Thymus (tissue), 11 donors: ENCODE measurements at regions not wholly inside any gene's neighbourhood (a gene's known extent, or its start where the extent isn't known, plus 50 kb on each side); places are given as distances from the start of the nearest gene placed in this dataset.
A peak's percentile ranks its signal among the peaks of the same experiment; 100 is the strongest.

ENCODE experiments used
- DNase-seq, 9 donors: peaks; one replicate each; pipeline ENCODE4 v3.0.0-alpha.2; 2013; ENCODE audit warnings: low spot score in 9 of 9, low read depth in 6 of 9, missing footprints in 1 of 9
- H3K27ac ChIP-seq, 2 donors: one replicate each; pipeline ENCODE4 v1.5.1; 2013; ENCODE audit warnings: control low read depth in 1 of 2, low read depth in 1 of 2, low read length in 1 of 2, mild to moderate bottlenecking in 1 of 2, moderate library complexity in 1 of 2
- H3K27me3 ChIP-seq, 2 donors: one replicate each; pipeline ENCODE4 v1.5.1; 2013; ENCODE audit warnings: low read length in 1 of 2; ENCODE audit not compliant: control insufficient read depth in 2 of 2, insufficient read depth in 1 of 2
- H3K36me3 ChIP-seq, 2 donors: one replicate each; pipeline ENCODE4 v1.5.1; 2013; ENCODE audit warnings: low read length in 1 of 2, mild to moderate bottlenecking in 1 of 2, moderate library complexity in 1 of 2; ENCODE audit not compliant: control insufficient read depth in 2 of 2, insufficient read depth in 2 of 2
- H3K4me1 ChIP-seq, 2 donors: one replicate each; pipeline ENCODE4 v1.5.1; 2013; ENCODE audit warnings: low read length in 2 of 2; ENCODE audit not compliant: control insufficient read depth in 2 of 2, insufficient read depth in 2 of 2
- H3K4me3 ChIP-seq, 2 donors: one replicate each; pipeline ENCODE4 v1.5.1; 2013; ENCODE audit warnings: low read length in 2 of 2, control low read depth in 1 of 2, mild to moderate bottlenecking in 1 of 2
- H3K9me3 ChIP-seq, 2 donors: one replicate each; pipeline ENCODE4 v1.5.1; 2013; ENCODE audit warnings: low read length in 1 of 2, mild to moderate bottlenecking in 1 of 2; ENCODE audit not compliant: control insufficient read depth in 2 of 2, insufficient read depth in 1 of 2
- WGBS: extraction: QIAGEN DNeasy Blood & Tissue Kit; methylation state at CpG from one replicate; pipeline ENCODE4 v1.1.7; 2013; 5-methylcytosine and 5-hydroxymethylcytosine counted together
- donor health status: healthy.

GRCh38 chrX:124818033-124818432, 471.7 kb downstream of the SH2D1A start:
- Histone ChIP-seq H3K36me3 (no peaks in the 10 kb centered on the region), H3K9me3 (no peaks in the 10 kb centered on the region), H3K27me3 (no peaks in the 10 kb centered on the region), H3K27ac (no peak overlapping the region), H3K4me1 (no peaks in the 10 kb centered on the region), H3K4me3 (no peak overlapping the region)
- 97% methylated on average over 5 of the region's 5 CpGs for WGBS
- DNase-seq, result no peak

GRCh38 chrX:124818764-124819163, 472.4 kb downstream of the SH2D1A start:
- H3K27me3 ChIP-seq, result no peaks in the 10 kb centered on the region
- no peaks in the 10 kb centered on the region for H3K36me3 ChIP-seq
- no peak overlapping the region for H3K4me3 ChIP-seq
- no peak for DNase-seq
- H3K27ac ChIP-seq, result no peak overlapping the region
- no peaks in the 10 kb centered on the region for H3K9me3 ChIP-seq
- H3K4me1 ChIP-seq, result no peaks in the 10 kb centered on the region
- 98% methylated on average over 1 of the region's 1 CpG for WGBS

- WGBS, result 100% methylated on average over 1 of the region's 1 CpG
- H3K36me3 ChIP-seq, result no peaks in the 10 kb centered on the region
- no peaks in the 10 kb centered on the region for H3K9me3 ChIP-seq
- no peaks in the 10 kb centered on the region for H3K4me1 ChIP-seq
- no peak overlapping the region for H3K4me3 ChIP-seq
- no peaks in the 10 kb centered on the region for H3K27me3 ChIP-seq
- no peak for DNase-seq
- H3K27ac ChIP-seq, result no peak overlapping the region
These were observed 474.4 kb downstream of the SH2D1A start for GRCh38 chrX:124820738-124821137.

GRCh38 chrX:124827258-124827845, 481.0 kb downstream of the SH2D1A start:
- 94% methylated on average over 5 of the region's 6 CpGs for WGBS
- Histone ChIP-seq H3K36me3 (no peaks in the 10 kb centered on the region), H3K9me3 (no peaks in the 10 kb centered on the region), H3K4me1 (peaks cover 0 to 16% of the 10 kb centered on the region in 2 donors), H3K27me3 (no peaks in the 10 kb centered on the region), H3K27ac (peak overlapping the region in 1 of 2 donors; percentile 70), H3K4me3 (no peak overlapping the region)
- DNase-seq, result peak in 4 of 9 donors; percentile 27 to 72 (median 34)

GRCh38 chrX:124829930-124830329, 483.6 kb downstream of the SH2D1A start:
- no peaks in the 10 kb centered on the region for H3K36me3 ChIP-seq
- WGBS, result 79% methylated on average over 5 of the region's 5 CpGs

GRCh38 chrX:124836786-124837185, 482.9 kb upstream of the TEX13C start:
- no peak overlapping the region for H3K4me3 ChIP-seq
- peak in 1 of 9 donors; percentile 31 for DNase-seq
- 84% methylated on average over 3 of the region's 3 CpGs for WGBS
- no peaks in the 10 kb centered on the region for H3K27me3 ChIP-seq
- no peaks in the 10 kb centered on the region for H3K36me3 ChIP-seq
- H3K27ac ChIP-seq, result no peak overlapping the region
- H3K9me3 ChIP-seq, result no peaks in the 10 kb centered on the region
- H3K4me1 ChIP-seq, result no peaks in the 10 kb centered on the region

More at GRCh38 chrX:124829930-124830329, 483.6 kb downstream of the SH2D1A start:
- DNase-seq, result peak in 1 of 9 donors; percentile 6
- no peaks in the 10 kb centered on the region for H3K27me3 ChIP-seq
- H3K4me3 ChIP-seq, result no peak overlapping the region
- no peak overlapping the region for H3K27ac ChIP-seq
- H3K9me3 ChIP-seq, result no peaks in the 10 kb centered on the region
- peaks cover 0 to 16% of the 10 kb centered on the region in 2 donors for H3K4me1 ChIP-seq

GRCh38 chrX:124842205-124842604, 477.5 kb upstream of the TEX13C start:
- Histone ChIP-seq H3K27me3 (no peaks in the 10 kb centered on the region), H3K9me3 (no peaks in the 10 kb centered on the region), H3K36me3 (no peaks in the 10 kb centered on the region), H3K27ac (no peak overlapping the region), H3K4me3 (no peak overlapping the region), H3K4me1 (no peaks in the 10 kb centered on the region)
- no peak for DNase-seq
- 88% methylated on average over 2 of the region's 2 CpGs for WGBS

GRCh38 chrX:124860736-124861135, 458.9 kb upstream of the TEX13C start:
- peak overlapping the region in 1 of 2 donors; percentile 50 for H3K27ac ChIP-seq
- H3K9me3 ChIP-seq, result no peaks in the 10 kb centered on the region
- no peak overlapping the region for H3K4me3 ChIP-seq
- H3K4me1 ChIP-seq, result peaks cover 0 to 16% of the 10 kb centered on the region in 2 donors
- DNase-seq, result peak in 1 of 9 donors; percentile 16
- WGBS, result 10% methylated on average over 5 of the region's 5 CpGs
- H3K36me3 ChIP-seq, result no peaks in the 10 kb centered on the region
- H3K27me3 ChIP-seq, result no peaks in the 10 kb centered on the region

GRCh38 chrX:124862301-124862700, 457.4 kb upstream of the TEX13C start:
- DNase-seq, result peak in 6 of 9 donors; percentile 10 to 66 (median 35)
- peak overlapping the region in 1 of 2 donors; percentile 82 for H3K27ac ChIP-seq
- no peaks in the 10 kb centered on the region for H3K36me3 ChIP-seq
- no peak overlapping the region for H3K4me3 ChIP-seq
- H3K4me1 ChIP-seq, result peaks cover 0 to 16% of the 10 kb centered on the region in 2 donors
- H3K9me3 ChIP-seq, result no peaks in the 10 kb centered on the region
- no peaks in the 10 kb centered on the region for H3K27me3 ChIP-seq
- WGBS, result 73% methylated on average over 4 of the region's 4 CpGs
